GM03348 (cell line): ENCODE measurements at regions not wholly inside any gene's neighbourhood (a gene's known extent, or its start where the extent isn't known, plus 50 kb on each side); places are given as distances from the start of the nearest gene placed in this dataset.
"Not testable (repeated sequence)": the region's sequence is repeated elsewhere in the genome, so short reads cannot be mapped to it uniquely, and the experiment has no call there.

Source experiments
- DNase-seq: peaks from one replicate; pipeline ENCODE4 v3.0.0; 2012; ENCODE audit warnings: low spot score

GRCh38 chr19:28159065-28159464 lies 1053.9 kb downstream of the UQCRFS1 start:
- no peak for DNase-seq

GRCh38 chr19:28155265-28155664 lies 1057.7 kb downstream of the UQCRFS1 start:
- no peak for DNase-seq

DNA sequence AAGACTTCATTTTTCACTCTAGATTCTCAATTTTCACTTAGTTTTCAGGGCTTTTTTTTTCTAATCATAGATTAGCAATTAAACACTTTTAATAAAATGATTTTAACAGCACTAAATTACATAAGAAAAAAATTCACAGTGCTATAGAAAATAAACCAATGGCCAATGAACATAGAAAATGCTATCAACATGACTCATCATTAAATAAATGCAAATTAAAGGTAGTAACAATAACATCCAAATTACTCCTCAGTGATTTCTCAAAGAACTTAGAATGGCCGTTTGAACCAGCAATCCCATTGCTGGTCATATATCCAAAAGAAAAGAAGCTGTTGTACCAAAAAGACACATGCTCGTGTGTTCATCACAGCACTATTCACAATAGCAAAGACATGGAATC lies 1058.9 kb downstream of the UQCRFS1 start:
- no peak for DNase-seq

- no peak for DNase-seq
Measured at GRCh38 chr19:28153123-28153522, 1059.8 kb downstream of the UQCRFS1 start.

GRCh38 chr19:28152195-28152594 lies 1060.8 kb downstream of the UQCRFS1 start:
- DNase-seq, result no peak

- DNase-seq, result no peak
Measured at GRCh38 chr19:28150129-28150528, 1062.8 kb downstream of the UQCRFS1 start.

- no peak for DNase-seq
Measured at GRCh38 chr19:28148554-28148953, 1064.4 kb downstream of the UQCRFS1 start.

- DNase-seq, result no peak
Measured at GRCh38 chr19:28142258-28142657, 1070.7 kb downstream of the UQCRFS1 start.

GRCh38 chr19:28140201-28140600 lies 1072.8 kb downstream of the UQCRFS1 start:
- DNase-seq, result no peak

GRCh38 chr19:28137772-28138171 lies 1075.2 kb downstream of the UQCRFS1 start:
- no peak for DNase-seq

GRCh38 chr19:28136796-28137195 lies 1076.2 kb downstream of the UQCRFS1 start:
- DNase-seq, result no peak

- no peak for DNase-seq
Measured at GRCh38 chr19:28135825-28136224, 1077.1 kb downstream of the UQCRFS1 start.

GRCh38 chr19:28134311-28134710 lies 1078.6 kb downstream of the UQCRFS1 start:
- no peak for DNase-seq

- not testable (repeated sequence) for DNase-seq
Measured at GRCh38 chr19:28130881-28131280, 1082.1 kb downstream of the UQCRFS1 start.

DNA sequence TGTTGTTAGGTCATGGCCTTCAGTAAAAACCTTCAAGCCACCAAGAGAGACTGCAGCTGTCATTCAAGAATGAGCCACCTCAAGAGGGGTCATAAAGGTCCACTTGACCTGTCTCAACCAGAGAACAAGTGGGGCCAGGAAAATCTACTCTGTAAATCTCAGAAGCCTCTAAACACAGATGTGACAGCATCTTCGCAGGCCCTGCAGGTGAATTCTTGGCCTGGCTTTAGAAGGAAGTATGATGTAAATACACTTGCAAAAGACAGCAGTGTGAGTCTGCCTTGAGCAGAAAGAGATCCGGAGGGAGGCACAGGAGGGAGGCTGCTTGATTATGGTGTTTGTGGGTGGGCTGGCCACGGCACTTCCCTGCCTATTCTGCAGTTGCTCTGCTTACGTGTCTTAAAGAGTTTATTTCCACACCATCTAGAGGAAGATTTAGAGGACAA lies 1082.9 kb downstream of the UQCRFS1 start:
- DNase-seq, result no peak

- no peak for DNase-seq
Measured at GRCh38 chr19:28128341-28128740, 1084.6 kb downstream of the UQCRFS1 start.

- no peak for DNase-seq
Measured at GRCh38 chr19:28126135-28126898, 1086.6 kb downstream of the UQCRFS1 start.

GRCh38 chr19:28122734-28123133 lies 1090.2 kb downstream of the UQCRFS1 start:
- DNase-seq, result no peak

DNA sequence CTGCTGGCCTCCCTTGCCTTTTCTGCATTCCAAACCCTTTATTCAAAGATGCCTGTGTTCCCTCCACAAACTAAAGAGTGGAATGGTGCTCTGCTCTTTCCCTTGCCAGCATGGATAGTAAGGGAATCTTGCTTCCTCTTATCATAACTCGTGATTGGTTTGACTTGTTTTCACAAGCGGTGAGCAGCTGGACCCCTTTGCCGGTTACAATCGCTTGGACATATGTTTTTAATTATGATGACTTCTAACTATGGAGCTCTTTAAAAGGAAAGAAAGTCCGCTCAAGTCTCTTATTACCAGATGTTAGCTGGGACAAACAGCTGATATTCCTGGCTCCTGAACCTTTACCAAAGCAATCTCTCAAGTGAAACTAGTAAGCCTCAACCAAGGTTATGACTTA lies 1094.7 kb downstream of the UQCRFS1 start:
- DNase-seq, result no peak

DNA sequence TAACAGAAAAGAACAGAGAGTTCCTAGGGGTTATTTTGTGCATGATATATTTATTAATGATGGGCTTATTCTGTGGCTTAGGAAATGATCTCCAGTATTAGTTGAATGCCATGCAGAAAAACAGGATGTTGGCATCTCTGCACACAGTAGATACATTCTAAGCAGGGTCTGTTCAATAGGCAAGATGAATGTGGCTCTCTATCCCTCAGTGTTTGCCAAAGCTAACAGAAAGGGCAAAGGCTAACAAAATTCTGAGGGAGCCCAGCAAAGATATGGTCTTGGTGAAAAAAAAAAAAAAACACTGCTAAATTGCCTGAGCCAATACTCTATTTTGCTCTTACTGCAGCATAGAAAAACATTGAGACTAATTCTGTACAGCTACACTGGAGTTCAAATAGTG lies 1095.8 kb downstream of the UQCRFS1 start:
- DNase-seq, result no peak

DNA sequence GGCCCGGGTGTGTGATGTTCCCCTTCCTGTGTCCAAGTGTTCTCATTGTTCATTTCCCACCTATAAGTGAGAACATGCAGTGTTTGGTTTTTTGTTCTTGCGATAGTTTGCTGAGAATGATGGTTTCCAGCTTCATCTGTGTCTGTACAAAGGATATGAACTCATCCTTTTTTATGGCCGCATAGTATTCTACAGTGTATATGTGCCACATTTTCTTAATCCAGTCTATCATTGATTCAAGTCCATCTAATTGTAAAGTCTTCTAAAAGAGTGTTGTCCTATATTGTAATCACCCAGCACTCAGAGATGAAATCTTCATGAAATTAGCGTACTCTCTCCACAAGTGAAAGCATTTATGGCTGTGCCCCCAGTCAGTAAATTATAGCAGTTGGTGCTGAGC lies 1096.6 kb downstream of the UQCRFS1 start:
- not testable (repeated sequence) for DNase-seq

DNA sequence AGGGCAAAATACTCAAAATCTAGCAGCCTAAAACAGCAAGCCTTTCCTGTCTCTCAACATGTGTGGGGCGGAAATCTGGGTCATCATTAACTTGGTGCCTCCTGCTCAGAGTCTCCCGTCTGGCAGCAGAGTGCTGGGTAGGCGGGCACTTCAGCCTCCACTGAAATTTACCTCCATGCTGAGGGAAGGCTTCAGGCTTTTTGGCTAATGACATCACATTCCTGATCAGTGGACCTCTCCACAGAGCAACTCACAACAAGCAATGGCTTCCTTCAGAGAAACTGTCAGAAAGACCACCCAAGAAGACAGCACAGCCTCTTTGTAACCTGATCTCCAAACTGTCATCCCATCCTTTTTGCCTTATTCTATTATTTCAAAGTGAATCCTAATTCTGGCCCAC lies 1109.0 kb downstream of the UQCRFS1 start:
- DNase-seq, result no peak

DNA sequence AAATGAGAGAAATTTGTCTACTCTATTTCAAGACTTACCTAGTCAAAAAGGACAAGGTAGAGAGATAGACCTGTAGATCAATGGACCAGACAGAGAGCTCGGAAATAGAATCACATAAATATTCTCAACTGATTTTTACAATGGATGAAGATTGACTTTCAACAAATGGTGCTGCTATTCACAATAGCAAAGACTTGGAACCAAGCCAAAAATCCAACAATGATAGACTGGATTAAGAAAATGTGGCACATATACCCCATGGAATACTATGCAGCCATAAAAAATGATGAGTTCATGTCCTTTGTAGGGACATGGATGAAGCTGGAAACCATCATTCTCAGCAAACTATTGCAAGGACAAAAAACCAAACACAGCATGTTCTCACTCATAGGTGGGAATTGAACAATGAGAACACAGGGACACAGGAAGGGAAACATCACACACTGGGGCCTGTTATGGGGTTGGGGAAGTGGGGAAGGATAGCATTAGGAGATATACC lies 1128.2 kb downstream of the UQCRFS1 start:
- DNase-seq, result not testable (repeated sequence)

DNA sequence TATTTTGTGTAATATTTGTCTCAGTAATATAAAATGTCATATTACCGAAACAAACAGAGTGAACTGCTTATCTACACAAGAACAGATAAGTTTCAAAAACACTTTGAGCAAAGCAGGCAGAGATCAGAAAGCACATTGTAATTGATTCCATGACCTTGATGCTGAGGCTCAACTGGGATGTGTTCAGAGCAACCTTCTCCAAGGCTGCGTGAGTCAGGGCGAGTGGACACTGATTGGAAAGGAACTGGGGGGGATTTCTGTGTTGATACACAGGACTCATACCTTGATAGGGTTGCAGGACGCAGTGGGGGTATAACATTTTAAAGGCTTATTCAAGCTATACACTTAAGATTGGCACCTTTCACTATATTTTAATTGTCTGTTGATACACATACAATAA lies 1136.3 kb downstream of the UQCRFS1 start:
- no peak for DNase-seq
